ENCODE measurements at regions not wholly inside any gene's neighbourhood (a gene's known extent, or its start where the extent isn't known, plus 50 kb on each side); places are given as distances from the start of the nearest gene placed in this dataset.
"Not testable (repeated sequence)": the region's sequence is repeated elsewhere in the genome, so short reads cannot be mapped to it uniquely, and the experiment has no call there.

- no peak for DNase-seq (ENCODE audit: low spot score)
These were observed 51.7 kb downstream of the FAM50B start for GRCh38 chr6:3900744-3901336.

- DNase-seq (ENCODE audit: low spot score) = no peak
These were observed 53.9 kb downstream of the FAM50B start for GRCh38 chr6:3902871-3903648.

- peak; percentile 49 for DNase-seq (ENCODE audit: low spot score)
These were observed 55.3 kb downstream of the FAM50B start for GRCh38 chr6:3904518-3904917.

GRCh38 chr6:3905945-3906845 is 57.0 kb downstream of the FAM50B start:
- no peak for DNase-seq (ENCODE audit: low spot score)

GRCh38 chr6:3906846-3907151 is 57.6 kb downstream of the FAM50B start:
- DNase-seq (ENCODE audit: low spot score) = no peak

- DNase-seq (ENCODE audit: low spot score) = no peak
These were observed 59.0 kb downstream of the FAM50B start for GRCh38 chr6:3908223-3908622.

- DNase-seq (ENCODE audit: low spot score) = no peak
These were observed 59.8 kb downstream of the FAM50B start for GRCh38 chr6:3908961-3909360.

GRCh38 chr6:3910106-3910663 is 61.0 kb downstream of the FAM50B start:
- DNase-seq (ENCODE audit: low spot score) = no peak

GRCh38 chr6:3911130-3911529 is 62.0 kb downstream of the FAM50B start:
- no peak for DNase-seq (ENCODE audit: low spot score)

GRCh38 chr6:3911614-3912336 is 62.6 kb downstream of the FAM50B start:
- no peak for DNase-seq (ENCODE audit: low spot score)

GRCh38 chr6:3912361-3913076 is 63.3 kb downstream of the FAM50B start:
- DNase-seq (ENCODE audit: low spot score) = no peak

GRCh38 chr6:3913077-3913957 is 64.1 kb downstream of the FAM50B start:
- no peak for DNase-seq (ENCODE audit: low spot score)

- DNase-seq (ENCODE audit: low spot score) = no peak
These were observed 64.8 kb downstream of the FAM50B start for GRCh38 chr6:3913958-3914337.

GRCh38 chr6:3915076-3915791 is 66.1 kb downstream of the FAM50B start:
- DNase-seq (ENCODE audit: low spot score) = no peak

GRCh38 chr6:3916211-3916610 is 67.0 kb downstream of the FAM50B start:
- DNase-seq (ENCODE audit: low spot score) = no peak

GRCh38 chr6:3916749-3917148 is 67.6 kb downstream of the FAM50B start:
- not testable (repeated sequence) for DNase-seq (ENCODE audit: low spot score)

- no peak for DNase-seq (ENCODE audit: low spot score)
These were observed 69.3 kb downstream of the FAM50B start for GRCh38 chr6:3918469-3918868.

- DNase-seq (ENCODE audit: low spot score) = no peak
These were observed 70.0 kb downstream of the FAM50B start for GRCh38 chr6:3919130-3919628.

GRCh38 chr6:3919849-3920248 is 70.7 kb downstream of the FAM50B start:
- no peak for DNase-seq (ENCODE audit: low spot score)
